Mammary epithelial cell (primary cell): ENCODE measurements at regions not wholly inside any gene's neighbourhood (a gene's known extent, or its start where the extent isn't known, plus 50 kb on each side); places are given as distances from the start of the nearest gene placed in this dataset.

ENCODE experiments used
- EZH2 ChIP-seq: IDR thresholded peaks from 2 replicates; pipeline ENCODE4 v1.6.1; 2012; ENCODE audit warnings: low read length, inconsistent platforms, borderline replicate concordance
- TF ChIP-seq, protein P1 (sequence below), 2 donors: IDR thresholded peaks in 1 of 2; conservative IDR thresholded peaks in 1 of 2; 2 replicates each; pipeline ENCODE4 v1.5.1; 2011 to 2012; ENCODE audit warnings: inconsistent platforms in 2 of 2, low read length in 2 of 2, mild to moderate bottlenecking in 2 of 2, control low read depth in 1 of 2, low read depth in 1 of 2; ENCODE audit not compliant: insufficient read depth in 1 of 2; ENCODE audit errors: extremely low read depth in 1 of 2

DNA sequence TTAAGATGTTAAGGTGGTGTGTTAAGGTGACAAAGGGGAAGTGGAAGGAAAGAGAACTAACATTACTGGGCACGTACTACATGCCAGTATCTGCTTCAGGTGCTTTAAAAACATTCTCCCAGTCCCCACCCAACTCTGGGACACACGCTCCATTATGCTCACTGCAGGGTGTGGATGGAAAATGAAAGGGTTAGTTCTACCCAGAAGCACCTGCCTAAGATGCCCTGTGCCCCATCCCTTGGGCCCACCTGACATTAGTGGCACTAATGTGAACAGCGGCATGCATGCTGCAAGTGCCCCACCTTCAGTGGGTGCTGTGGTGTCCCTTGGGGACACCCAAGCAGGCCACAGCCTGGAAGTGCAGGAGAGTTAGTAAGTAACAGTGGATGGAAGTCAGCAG is 82.9 kb upstream of the CXADR start:
- TF ChIP-seq, protein P1, sequence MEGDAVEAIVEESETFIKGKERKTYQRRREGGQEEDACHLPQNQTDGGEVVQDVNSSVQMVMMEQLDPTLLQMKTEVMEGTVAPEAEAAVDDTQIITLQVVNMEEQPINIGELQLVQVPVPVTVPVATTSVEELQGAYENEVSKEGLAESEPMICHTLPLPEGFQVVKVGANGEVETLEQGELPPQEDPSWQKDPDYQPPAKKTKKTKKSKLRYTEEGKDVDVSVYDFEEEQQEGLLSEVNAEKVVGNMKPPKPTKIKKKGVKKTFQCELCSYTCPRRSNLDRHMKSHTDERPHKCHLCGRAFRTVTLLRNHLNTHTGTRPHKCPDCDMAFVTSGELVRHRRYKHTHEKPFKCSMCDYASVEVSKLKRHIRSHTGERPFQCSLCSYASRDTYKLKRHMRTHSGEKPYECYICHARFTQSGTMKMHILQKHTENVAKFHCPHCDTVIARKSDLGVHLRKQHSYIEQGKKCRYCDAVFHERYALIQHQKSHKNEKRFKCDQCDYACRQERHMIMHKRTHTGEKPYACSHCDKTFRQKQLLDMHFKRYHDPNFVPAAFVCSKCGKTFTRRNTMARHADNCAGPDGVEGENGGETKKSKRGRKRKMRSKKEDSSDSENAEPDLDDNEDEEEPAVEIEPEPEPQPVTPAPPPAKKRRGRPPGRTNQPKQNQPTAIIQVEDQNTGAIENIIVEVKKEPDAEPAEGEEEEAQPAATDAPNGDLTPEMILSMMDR (conservative IDR thresholded peaks at IDR 0.05 in 1 of 2, IDR thresholded peaks at IDR 0.05 in 1 of 2; ENCODE audit: extremely low read depth in 1 of 2, insufficient read depth in 1 of 2, low read depth in 1 of 2, low read length in 2 of 2), result no peak
- TF ChIP-seq EZH2, result no peak
